Posterior vena cava (tissue), 2 donors: ENCODE measurements at regions not wholly inside any gene's neighbourhood (a gene's known extent, or its start where the extent isn't known, plus 50 kb on each side); places are given as distances from the start of the nearest gene placed in this dataset.
"Not testable (repeated sequence)": the region's sequence is repeated elsewhere in the genome, so short reads cannot be mapped to it uniquely, and the experiment has no call there.

Experiments
- DNase-seq: peaks from one replicate; pipeline ENCODE4 v3.0.0-alpha.2; 2020; ENCODE audit warnings: low spot score
- intact Hi-C, 2 donors: fragments of 100-400 bp; cut with DNase I; formaldehyde crosslinking; loops; one replicate each; pipeline versions ENCODE4 v1.14.1 to v1.14.2; 2022 to 2023
- donor health status: DM: yes; HTN: yes; CAD: no.
- donor health status: DM: yes; HTN: yes; CAD: no.

DNA sequence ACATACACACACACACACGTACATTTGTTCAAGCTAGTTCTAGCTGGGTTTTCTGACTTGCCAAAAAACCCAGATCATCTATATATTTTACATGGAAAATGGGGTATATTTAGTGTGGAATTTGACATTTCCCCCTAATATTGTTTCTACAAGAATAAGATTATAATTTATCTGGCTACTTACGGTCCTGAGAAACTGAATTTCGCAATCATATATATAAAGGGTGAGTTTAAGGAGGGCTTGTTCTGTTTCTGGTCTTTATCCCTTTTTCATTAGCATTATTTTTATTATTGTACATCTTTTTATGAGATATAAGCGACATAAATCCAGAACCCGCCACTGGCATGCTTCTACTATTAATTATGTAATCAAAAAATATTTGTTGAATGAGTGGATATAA, 528.9 kb downstream of the TMX3 start:
- intact Hi-C loops = no loop called here
- no peak for DNase-seq

- intact Hi-C loops = no loop called here
- no peak for DNase-seq
Observed at GRCh38 chr18:68181956-68182355, 533.0 kb downstream of the TMX3 start.

DNA sequence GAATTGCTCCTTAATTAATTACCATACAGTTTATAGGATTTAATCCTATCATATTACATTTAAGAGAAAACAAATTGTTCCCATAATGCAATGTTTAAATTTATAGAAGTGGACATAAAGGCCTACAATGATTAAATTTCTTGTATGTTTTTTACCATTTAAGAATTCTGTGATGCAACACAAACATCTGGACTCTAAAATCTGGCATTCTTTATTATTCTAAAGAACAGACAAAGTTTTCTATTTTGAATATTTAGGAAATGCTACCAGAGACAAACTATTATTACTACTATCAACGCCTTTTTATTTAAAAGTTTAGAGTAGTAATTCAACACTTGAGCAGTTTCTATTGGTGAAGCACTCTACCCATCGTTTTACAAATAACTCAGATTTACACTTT, 535.1 kb downstream of the TMX3 start:
- no peak for DNase-seq
- intact Hi-C loops = no loop called here

DNA sequence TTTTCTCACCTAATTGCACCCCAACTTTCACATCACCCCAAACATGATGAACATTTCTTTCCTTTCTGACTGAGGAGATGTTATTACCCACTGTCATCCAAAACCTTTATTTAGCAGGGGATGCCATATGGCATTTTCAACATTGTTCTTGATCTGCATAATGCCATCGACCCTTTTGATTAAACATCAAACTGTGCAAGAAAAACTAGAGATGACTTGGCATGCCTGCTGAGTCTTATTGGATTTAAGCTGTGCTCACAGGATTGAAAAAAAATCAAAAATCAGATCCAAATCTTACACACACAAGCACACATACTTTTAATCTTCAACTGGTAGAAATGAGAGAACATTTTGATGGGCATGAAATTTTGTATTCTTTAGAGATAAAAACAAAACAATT, 536.0 kb downstream of the TMX3 start:
- intact Hi-C loops = no loop called here
- no peak for DNase-seq

DNA sequence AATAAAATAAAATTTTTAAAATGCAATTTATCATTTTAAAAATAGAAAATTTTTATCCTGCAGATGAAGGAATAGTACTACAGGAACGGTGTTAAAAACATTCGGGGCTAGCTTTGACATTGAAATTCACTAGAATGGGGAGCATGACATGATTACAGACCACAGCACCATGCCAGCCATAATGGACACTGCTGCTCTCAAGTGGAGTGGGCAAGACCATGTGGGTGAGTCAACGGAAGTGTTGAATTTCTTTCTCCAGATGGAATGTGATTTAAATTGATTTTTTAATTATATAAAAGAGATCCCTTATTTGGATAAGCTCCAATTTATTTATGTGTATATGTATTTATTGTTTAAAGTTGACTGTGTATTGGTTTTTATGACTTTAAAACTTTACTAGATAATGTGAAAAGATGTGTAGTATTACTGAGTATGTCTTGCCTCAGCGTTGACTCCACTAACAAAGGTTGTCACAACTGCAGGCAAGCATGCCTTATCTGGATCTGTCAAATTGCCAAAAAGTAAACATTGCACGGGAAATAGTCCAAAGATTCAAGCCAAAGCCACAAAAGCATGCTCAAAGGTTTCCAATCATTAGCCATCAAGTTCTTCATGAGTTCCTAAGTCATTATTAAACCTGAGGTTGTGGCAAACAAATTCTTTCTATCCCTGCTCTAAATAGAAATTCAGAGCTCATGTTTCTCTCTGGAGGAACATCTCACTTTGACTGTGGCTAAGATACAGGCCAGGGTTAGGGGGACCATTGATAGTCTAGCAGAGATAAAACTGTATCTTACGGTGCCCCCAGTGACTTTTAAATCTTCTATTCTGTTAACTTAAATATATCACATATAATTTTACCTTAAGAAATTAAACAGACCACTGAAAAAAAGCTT, 536.9 kb downstream of the TMX3 start:
- intact Hi-C loops = no loop called here
- no peak for DNase-seq

DNA sequence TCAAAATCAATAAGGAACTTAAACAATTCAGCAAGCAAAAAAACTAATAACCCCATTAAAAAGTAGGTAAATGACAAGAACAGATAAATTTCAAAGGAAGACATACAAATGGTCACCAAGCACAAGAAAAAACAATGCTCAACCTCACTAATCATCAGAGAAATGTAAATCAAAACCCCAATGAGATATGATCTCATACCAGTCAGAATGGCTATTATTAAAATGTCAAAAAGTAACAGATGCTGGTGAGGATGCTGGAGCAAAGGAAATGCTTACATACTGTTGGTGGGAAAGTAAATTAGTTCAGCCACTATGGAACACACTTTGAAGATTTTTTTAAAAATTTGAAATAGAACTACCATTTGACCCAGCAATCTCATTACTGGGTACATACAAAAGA, 538.0 kb downstream of the TMX3 start:
- intact Hi-C loops = no loop called here
- DNase-seq = no peak

DNA sequence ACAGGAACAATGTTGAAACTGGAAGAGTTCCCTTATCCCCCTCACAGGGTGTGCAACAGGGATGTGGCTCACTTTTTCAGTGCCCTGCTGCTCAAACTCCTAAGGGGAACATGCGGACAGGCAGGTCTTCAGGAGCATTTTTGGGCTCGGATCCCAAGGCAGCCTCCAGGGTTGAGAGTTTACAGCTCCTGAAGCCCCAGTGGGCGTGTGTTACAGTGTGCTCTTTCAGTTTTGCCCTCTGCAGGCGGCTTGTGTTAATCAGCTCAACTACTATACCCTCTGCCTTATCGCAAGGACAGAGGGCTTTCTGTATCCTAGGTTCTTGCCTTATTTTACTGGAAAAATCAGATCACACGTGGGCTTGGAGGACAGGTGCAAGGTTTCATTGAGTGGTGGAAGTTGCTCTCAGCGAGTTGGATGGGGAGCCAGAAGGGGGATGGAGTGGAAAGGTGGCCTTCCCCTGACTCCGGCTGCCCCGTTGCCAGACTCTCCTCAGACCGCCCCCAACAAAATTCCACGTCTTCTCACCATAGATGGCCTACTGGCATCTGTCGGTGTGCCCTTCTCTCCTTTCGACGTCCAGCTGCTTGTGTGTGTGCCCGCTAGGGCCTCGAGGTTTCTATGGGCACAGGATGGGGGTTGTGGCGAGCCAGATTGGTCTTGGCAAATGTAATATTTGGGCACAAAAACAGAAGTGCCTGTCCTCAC, 541.9 kb downstream of the TMX3 start:
- intact Hi-C loops = no loop called here
- DNase-seq = no peak

GRCh38 chr18:68164909-68165308, 550.0 kb downstream of the TMX3 start:
- intact Hi-C loops = no loop called here

GRCh38 chr18:68153821-68154220, 561.1 kb downstream of the TMX3 start:
- intact Hi-C loops, DNase-seq: not testable (repeated sequence)

More at GRCh38 chr18:68164909-68165308, 550.0 kb downstream of the TMX3 start:
- no peak for DNase-seq

DNA sequence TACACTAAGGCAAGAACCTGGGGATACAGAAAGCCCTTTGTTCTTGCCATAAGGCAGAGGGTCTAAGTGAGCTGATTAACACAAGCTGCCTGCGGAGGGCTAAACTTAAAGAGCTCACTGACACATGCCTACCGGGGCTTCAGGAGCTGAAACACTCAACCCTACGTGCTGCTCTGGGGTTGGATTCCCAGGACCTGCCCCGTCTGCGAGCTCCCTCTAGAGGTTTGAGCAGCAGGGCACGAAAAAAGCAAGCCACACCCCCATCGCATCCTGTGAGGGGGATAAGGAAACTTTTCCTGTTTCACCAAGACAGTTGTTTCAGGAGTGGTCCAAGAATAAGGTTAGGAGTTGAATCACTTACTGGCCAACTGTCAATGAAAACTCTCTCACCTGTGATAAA, 562.1 kb downstream of the TMX3 start:
- intact Hi-C loops = no loop called here

DNA sequence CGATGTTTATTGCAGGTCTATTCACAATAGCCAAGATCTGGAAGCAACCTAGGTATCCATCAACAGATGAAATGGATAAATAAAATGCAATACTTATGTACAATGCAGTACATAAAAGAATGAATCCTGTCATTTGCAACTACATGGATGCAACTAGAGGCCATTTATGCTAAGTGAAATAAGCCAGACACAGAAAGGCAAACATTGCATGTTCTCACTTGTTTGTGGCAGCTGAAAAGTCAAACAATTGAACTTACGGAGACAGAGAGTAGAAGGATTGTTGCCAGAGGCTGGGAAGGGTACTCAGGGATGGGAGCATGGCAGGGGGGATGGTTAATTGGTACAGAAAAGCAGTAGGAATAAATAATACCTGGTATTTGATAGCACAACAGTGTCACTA, 563.9 kb downstream of the TMX3 start:
- DNase-seq = no peak
- intact Hi-C loops = no loop called here

More for the DNA sequence above, 562.1 kb downstream of the TMX3 start:
- DNase-seq = no peak

- DNase-seq = no peak
- intact Hi-C loops = no loop called here
Observed at GRCh38 chr18:68148863-68149262, 566.0 kb downstream of the TMX3 start.

DNA sequence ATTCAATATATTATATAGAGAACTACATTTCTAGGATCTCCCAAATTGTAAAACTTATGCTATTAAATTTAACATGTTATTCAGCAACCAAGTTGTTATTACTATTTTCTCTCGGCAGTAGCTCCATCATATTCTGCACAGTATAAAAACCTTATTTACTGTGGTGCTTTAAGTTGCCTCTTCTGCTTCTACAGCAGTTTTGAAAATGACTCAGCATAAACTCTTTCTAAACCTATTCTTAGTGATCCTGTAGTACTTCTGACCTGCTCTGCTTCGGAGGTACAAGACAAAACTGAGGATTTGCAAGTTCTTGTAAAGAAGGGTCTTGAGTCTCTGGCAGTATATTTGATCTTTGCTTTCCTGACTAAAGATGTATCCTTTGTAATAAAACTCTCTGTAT, 567.2 kb downstream of the TMX3 start:
- intact Hi-C loops = no loop called here
- no peak for DNase-seq

DNA sequence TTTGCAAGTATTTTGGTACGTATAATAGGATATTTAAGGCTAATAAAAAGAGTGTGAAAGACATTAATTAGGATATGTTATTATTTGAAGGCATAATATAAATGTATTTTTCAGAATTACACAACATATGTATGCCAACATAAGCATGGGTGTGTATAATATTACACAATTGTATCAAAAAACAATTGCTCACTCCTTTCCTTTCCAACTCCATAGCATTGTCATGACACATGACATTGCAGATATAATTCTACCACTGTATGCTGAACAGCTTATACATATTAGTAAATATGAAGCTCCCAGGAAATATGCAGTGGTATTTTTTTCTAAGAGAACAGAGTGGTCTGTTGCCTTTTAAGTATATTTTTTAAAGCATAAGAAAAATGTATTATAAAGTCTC, 593.1 kb downstream of the TMX3 start:
- intact Hi-C loops = no loop called here
- no peak for DNase-seq

DNA sequence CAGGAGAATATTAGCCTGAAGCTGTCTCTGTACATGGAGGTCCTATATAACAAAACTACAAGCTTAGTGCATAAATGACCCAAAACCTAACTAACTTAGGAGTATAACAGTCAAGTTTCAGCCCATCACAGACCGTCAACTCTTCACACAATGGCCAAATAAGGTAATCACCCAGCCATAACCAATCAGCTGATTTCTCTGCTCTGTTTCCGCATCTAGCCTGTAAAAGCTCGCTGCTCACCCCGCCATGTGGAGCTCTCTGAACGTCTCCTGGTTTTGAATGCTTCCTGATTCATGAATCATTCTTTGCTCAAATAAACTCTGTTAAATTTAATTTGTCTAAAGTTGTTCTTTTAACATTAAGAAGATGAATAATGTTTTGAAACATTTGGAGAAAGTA, 593.6 kb downstream of the TMX3 start:
- intact Hi-C loops = no loop called here
- DNase-seq = no peak

DNA sequence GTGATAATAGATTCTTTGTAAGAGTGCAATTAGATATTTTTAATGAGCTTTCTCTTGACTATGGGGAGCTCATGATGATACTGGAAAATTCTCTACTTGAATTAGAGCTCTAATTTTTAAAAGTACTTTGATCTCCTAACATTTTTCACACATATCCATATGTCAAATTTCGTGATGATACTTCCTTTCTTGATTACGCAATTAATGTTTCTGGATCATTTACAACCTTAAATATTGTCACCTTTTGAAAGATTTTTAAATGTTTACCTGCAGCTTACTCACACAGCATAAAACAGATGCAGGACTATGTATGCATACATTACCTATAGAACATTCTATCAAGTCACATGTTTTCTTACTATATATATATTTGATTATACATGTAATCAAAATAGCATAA, 598.5 kb upstream of the DSEL start:
- DNase-seq = no peak
- intact Hi-C loops = no loop called here

DNA sequence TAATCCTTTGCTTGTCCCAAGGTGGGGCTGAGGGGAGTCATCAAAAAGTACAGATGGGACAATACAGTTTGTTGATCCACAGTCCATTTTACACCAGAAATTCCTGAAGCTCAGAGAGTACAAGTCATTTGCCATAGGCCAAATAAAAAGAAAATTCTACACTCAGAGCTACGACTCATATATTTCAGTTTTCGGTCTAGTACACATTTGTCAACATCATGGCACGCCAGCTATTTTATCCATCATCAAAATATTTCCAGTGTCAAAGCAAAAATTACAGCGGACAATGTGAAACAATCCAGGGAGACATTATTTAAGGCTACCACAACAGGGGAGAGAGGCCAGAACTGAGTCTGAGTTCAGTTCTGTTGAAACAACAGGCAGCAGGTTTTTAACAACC, 587.5 kb upstream of the DSEL start:
- no peak for DNase-seq
- intact Hi-C loops = no loop called here

DNA sequence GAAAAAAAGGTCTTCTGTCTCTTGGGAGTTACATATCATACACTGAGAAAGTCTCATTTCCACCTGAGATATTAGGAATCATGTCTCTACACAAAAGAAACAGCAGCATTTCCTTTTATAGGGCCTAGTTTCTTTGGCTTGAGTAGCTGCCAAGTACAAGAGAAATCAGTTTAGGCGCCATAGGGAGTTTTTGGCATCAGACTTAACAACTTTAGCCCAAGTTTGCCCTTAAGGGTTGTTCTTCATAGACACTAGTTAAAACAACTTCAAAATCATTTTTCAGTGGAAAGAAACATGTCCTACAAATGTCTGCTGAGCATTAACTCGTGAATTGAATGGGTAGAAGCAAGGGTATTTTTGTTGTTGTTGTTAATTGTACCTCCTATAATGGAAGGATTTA, 587.0 kb upstream of the DSEL start:
- DNase-seq = no peak
- intact Hi-C loops = no loop called here

- DNase-seq = no peak
- intact Hi-C loops = no loop called here
Observed at GRCh38 chr18:68102117-68102516, 585.6 kb upstream of the DSEL start.

DNA sequence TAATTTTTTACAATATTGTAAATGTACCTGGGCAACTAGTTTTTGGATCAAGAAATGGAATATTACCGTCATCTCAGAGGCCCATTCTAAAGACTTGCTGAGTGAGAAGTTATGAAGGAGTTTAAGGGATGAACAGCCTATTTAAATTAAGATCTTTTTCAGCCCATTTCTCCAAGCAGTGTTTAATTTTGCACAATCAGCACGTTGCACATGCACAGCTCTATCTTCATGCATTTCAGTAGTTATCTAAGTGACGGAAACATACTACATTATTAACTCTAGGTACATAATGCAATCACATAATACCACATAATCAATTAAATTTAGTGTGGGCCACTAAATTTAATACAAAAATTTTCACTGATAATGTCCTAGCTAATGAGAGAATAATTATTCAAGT, 582.1 kb upstream of the DSEL start:
- no peak for DNase-seq
- intact Hi-C loops = no loop called here

DNA sequence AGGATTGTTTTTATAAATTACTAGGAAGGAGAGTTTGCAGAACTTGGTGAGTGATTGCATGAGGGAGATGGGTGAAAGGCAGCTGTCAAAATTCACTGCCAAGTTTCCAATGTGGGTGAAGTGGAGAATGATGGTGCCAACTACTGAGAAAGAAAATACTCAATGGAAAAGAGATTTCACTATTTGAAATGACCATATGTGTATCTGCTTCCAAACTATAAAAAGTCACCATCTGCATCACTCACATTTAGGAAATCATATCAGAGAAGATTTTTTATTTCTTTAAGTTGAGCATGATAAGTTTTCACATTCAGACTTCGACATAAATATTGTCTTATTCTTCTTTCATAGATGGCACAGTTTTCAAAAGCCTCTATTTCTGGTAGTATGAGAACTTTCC, 570.0 kb upstream of the DSEL start:
- intact Hi-C loops = no loop called here
- DNase-seq = no peak
